GM18502 (cell line): ENCODE measurements at regions not wholly inside any gene's neighbourhood (a gene's known extent, or its start where the extent isn't known, plus 50 kb on each side); places are given as distances from the start of the nearest gene placed in this dataset.
"Not testable (repeated sequence)": the region's sequence is repeated elsewhere in the genome, so short reads cannot be mapped to it uniquely, and the experiment has no call there.

ENCODE experiments used
- ATAC-seq: cut with Tn5 transposase; IDR thresholded peaks from one replicate; pipeline ENCODE4 v1.9.1; 2021; ENCODE audit warnings: mild to moderate bottlenecking; ENCODE audit not compliant: unreplicated experiment, poor library complexity

DNA sequence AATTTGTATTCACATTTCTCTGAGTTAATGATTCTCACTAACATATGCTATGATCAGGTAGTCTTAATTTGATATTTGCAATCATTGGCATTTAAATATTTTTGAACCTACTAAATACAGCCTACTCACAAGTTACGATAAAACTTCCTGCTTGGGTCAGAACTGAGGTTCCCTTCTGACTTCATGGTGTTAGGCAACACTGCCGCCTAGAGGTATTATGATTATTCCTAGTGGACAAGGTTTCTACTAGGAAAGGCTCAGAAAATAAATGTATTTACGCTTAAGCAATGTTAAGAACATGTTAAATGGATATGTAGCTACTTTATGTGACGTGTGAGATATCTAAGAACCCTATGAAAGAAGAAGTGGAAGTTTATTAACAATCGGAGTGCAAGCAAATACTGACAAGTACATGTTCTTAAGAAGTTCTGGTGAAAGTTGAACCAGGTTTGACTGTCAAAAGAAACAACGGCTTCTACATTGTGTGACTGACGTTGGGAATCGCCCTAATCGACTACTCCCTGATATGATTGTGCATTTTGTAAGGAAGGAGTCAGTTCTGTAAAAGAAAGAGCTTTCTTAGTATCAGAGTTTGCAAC lies 1395.8 kb downstream of the SLITRK5 start:
- ATAC-seq: no peak

DNA sequence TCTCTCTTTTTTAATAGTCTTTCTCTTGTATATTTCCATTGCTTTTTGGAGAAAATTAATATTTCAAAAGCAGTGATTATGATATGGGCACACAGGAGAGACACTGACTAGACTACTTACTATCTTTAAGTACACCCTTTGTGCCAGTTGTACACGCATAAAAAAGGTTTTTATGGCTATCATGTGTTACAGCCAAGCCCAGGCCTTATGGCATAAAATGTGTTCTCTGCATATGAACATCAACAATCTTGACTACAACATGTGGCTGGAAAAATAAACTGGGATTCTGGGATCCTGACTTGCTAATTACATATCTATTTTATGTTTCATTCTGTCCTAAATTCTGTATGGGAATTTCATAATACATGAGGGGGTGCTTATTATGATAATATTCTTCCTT lies 1401.8 kb downstream of the SLITRK5 start:
- no peak for ATAC-seq

DNA sequence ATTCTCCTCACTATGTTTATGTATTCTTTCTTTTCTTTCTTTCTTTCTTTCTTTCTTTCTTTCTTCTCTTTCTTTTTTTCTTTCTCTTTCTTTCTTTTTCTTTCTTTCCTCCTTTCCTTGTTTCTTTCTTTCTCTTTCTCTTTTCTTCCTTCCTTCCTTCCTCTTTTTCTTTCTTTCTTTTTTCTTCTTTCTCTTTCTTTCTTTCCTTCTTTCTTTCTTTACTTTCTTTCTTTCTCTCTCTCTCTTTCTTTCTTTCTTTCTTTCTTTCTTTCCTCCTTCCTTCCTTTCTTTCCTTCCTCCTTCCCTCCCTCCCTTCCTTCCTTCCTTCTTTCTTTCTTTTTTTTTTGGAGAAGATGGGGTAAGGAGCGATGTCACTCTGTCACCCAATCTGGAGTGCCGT lies 1405.5 kb downstream of the SLITRK5 start:
- ATAC-seq: no peak

DNA sequence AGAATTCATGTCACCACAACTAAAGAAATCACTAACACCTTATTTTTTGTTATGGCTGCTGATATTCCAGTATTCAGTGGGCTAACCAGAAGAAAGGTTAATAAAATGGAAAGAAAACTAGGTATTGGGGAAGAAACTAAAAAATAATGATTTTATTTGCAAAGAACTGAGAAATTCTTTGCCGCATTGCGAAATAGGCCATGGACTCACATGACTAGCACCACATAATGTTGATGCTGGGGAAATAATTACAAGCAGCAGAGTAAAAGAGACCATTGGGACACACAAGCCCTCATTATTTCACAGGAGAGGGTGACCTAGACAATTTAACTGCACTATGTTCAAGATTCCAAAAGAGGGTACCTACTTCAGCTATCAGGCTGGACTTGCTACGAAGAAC lies 1411.5 kb downstream of the SLITRK5 start:
- no peak for ATAC-seq

DNA sequence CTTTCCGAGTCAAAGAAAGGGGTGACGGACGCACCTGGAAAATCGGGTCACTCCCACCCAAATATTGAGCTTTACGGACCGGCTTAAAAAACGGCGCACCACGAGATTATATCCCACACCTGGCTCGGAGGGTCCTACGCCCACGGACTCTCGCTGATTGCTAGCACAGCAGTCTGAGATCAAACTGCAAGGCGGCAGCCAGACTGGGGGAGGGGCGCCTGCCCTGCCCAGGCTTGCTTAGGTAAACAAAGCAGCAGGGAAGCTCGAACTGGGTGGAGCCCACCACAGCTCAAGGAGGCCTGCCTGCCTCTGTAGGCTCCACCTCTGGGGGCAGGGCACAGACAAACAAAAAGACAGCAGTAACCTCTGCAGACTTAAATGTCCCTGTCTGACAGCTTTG lies 1416.9 kb downstream of the SLITRK5 start:
- ATAC-seq: not testable (repeated sequence)

DNA sequence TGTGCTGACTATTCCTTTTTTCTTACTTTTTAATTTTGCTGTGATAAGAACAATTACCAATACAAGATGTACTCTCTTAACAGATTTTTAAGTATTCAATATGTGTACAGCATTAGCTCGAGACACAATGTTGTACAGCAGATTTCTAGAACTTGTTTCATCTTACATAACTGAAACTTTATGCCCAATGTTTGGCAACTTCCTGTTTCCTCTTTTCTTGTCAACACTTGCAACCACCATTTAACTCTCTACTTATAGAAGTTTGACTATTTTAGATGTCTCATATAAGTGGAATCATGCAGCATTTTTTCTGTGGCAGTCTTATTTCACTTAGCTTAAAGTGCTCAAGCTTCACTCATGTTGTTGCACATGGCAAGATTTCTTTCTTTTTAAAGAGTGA lies 1426.8 kb downstream of the SLITRK5 start:
- ATAC-seq: no peak

DNA sequence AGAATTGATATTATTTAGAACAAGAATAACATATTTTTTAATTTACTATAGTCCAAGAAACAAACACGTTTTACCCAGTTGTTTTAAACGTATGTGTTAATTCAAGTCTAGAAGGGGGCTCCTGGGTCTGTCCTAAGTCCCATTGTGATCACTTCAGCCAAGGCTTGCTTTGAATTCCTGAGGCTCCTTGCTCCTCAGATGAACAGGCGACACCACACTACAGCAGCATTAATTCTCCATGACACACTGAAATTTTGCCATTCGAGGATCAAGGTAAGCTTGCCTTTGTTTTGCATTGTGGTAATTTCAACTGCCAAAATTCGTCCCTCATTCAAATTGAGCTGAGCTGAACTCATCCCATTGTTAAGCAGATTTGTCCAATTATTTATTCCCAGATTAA lies 1442.6 kb downstream of the SLITRK5 start:
- ATAC-seq: no peak

DNA sequence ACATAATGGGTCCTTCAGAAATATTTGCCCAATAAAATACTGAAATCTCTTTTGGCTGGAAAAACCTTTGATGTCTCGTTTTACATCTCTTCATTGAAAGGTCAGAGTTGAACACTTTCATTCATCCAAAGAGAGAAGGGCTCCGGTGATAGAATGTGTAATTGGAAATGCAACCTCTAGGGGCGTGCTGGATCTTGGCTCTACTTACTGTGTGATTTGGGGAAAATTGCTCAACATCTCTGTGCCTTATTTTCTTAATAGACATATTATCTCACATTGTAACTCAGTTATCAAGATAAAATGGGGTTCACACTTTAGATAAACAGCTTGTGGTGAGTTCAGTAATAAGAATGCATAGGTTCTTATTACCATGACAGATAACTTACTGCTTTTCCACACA lies 1444.1 kb downstream of the SLITRK5 start:
- no peak for ATAC-seq

DNA sequence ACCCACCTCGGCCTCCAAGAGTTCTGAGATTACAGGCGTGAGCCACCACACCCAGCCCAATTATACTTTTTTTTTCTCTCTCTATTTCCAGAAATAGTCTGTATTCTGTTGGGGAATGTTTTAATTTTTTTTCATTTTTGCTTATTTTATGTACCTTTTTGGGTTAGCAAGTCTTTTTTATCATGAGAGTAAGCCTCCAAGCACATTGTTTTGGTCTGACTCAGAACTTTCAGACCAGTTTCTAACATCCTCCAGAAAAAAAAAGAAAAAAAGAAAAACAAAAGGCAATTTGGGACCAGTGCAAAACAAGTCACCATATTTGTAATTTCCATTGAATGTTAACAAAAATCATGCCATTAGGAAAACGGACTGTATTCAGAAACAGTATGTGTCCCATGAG lies 1465.5 kb downstream of the SLITRK5 start:
- no peak for ATAC-seq

DNA sequence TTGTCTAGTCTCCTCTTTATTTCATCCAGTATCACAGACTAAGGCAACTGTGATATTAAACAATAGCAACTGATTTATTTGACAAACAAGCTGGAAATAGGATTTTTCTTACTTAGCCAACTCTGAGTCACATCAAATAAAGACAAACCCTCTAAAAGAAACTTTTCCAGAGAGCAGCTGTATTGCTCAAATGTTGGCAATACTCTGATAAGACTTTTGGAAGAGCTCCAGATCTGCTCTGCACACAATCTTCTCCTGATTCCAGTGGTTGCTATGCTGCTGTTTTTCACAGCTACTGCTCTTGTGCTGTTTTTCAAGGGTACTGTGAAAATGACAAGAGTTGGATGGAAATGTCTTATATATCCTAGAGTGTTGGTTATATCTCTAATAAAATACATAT lies 1479.2 kb downstream of the SLITRK5 start:
- ATAC-seq: no peak

DNA sequence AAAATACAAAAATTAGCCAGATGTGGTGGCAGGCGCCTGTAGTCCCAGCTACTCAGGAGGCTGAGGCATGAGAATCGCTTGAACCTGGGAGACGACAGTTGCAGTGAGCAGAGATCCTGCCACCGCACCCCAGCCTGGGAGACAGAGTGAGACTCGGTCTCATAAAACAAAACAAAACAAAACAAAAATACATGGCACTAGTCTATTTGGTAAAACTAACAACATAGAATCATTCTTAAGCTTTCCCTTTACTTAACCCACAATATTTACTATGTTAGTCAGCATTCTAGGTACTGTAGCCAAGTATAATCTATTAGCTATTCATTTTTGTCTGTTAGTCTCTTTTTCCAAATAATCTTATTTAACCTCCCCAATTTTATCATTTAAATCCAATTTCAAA lies 1482.8 kb downstream of the SLITRK5 start:
- no peak for ATAC-seq

DNA sequence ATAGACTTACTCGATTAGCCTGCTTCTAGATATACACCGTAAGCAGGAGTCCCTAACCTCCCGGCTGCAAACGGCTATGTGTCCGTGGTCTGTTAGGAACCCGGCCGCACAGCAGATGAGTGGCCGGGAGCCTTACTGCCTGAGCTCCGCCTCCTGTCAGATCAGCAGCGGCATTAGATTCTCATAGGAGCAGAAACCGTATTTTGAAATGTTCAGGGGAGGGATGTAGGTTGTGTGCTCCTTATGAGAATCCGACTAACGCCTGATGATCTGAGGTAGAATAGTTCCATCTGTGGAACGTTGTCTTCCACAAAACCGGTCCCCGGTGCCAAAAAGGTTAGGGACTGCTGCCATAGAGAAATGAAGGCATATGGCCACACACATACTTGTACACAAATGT lies 1491.9 kb downstream of the SLITRK5 start:
- no peak for ATAC-seq

DNA sequence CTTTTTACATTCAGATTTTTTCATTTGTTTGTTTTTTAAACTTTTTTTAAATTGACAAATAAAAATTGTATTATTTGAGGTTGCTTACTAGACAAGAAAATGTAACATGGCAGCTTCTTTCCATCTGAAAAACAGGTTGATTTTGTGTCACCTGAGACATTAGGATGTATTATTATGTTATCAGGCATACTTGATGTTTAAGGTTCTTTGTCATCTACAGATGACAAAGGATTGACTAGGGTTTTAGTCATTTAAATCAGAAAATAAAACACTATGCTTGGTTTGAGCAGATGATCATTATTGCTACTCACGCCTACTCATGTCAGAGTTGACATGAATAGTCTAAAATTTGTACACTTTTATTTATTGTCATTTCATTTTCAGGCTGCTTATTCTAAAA lies 1494.5 kb downstream of the SLITRK5 start:
- ATAC-seq: no peak

DNA sequence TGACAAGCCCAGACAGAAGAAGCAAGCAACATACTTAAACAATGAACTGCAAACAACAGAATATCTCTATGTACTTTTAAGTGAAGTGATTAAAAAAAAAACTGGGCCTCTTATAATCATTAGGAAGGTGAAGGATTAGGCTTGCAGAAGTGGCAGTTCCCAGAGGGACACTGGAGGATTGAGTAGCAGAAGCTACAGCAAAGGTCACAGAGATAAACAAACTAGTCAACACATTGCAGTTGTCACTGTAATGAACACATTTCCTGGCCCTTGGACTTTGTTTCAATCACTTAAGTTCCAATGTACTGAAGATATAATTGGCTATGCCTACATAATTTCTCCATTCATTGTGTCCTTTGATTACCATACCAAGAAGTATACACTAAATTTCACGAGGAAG lies 1498.8 kb downstream of the SLITRK5 start:
- ATAC-seq: no peak

DNA sequence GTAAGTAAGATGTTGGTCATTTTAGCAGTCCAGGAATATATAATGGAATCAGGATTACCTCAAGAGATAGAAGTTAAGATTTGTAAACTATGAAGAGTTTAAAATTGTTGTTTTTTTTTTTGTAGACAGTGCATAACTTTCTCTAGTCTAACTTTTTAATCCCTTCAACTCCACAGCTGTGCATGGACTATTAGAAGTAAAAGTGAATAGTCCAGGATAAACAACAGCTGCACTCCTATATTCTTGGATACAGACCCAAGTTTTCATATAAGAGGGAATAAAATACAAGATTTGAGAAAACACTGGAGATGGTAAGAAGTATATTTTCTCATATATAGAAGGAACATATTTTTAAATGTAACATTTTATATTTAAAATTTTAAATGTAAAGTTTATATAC lies 1509.9 kb downstream of the SLITRK5 start:
- ATAC-seq: no peak

DNA sequence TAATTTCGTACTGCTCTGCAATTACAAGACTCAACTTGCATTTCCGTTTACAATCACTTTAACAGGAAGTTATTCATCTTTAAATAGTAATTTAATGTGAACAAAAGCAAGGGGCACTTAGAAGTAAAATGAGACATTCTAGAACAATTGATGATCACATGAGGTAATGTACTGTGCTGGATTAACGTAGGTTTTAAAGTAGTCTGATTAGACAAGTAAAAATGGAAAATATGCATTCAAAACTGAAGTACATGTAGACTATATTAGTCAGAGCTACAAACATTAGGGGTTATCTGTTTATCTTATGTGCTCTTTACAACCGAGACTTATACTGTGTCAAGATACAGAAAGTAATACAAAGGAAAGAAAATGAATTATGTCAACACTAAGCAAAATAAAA lies 1528.0 kb downstream of the SLITRK5 start:
- no peak for ATAC-seq

DNA sequence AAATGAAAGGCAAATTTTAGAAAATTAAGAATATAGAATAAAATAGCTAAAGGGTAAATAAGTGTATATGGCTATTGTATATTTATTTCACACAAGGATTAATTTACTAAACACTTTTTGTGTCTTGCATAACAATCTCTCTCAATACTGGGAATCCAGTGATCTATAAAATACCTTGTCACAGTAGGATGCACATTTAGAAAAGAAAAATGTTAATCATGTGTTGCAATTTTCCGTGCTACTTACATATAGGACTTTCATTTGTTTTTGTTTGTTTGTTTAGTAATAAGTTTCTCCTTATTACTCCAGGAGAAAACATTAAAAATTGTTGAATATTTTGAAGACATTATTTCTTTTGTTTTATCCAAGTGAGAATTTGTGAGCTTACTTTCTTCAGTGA lies 1533.3 kb downstream of the SLITRK5 start:
- no peak for ATAC-seq

DNA sequence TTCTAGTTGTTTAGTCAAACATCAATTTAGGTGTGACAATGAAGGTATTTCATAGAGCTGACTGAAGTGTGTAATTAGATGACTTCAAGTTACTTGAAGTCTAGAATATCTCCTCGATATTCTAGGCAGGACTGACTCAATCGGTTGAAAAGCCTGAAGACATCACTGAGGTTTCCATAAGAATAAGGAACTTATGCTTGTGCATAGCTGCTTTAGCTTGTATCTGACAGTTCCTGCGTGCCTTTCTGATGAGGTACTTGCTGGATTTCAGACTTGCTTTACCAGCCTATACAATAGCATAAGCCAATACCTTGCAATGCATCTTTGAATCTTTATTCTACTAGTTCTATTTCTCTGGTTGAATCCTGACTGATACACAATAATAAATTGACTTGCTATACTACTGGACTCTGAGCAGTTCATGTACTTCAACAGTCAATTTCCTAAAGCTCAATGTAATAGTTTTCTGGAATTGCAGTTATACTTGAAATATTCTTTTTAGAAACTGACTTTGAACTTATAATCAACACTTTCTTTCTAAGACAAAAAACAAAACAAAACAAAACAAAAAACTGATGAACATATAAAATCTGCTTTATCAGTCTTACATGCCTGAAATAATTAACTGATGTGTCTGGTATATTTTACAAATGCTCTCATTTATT lies 1534.8 kb downstream of the SLITRK5 start:
- no peak for ATAC-seq

DNA sequence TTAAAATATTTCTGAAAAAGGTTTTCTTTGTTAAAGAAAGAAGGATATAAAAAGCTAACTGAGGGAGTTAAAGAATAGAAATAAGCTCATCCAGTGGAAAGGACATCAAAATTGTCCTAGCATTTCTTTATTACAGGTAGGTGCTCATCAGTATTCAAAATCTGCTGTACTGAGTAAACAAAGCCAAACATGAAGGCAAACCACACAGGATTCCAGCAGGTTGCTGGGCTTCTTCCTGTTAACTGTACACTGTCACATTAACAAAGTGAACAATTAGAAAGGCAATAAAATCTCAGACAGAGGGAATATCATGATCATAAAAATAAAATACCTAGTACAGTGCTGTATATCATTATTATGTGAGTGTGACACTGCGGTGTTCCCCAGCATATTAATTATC lies 1541.0 kb downstream of the SLITRK5 start:
- no peak for ATAC-seq

DNA sequence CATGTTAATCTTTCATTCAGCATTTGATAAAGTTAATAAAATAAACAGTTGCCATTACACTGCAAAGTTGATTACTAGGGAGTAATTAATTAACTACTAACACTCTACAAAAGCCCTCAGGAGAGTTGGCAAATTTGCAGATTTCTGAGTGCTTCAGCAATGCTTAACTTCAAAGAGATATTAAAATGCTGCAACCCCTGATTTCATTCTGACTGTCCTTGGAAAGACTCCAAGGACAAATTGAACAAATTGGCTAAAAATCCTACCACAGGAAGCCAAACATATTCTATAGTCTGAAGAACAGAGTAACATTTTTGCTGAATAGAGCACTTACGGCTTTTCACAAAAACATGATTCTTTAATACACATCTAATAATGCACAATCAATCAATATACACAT lies 1543.0 kb downstream of the SLITRK5 start:
- no peak for ATAC-seq

DNA sequence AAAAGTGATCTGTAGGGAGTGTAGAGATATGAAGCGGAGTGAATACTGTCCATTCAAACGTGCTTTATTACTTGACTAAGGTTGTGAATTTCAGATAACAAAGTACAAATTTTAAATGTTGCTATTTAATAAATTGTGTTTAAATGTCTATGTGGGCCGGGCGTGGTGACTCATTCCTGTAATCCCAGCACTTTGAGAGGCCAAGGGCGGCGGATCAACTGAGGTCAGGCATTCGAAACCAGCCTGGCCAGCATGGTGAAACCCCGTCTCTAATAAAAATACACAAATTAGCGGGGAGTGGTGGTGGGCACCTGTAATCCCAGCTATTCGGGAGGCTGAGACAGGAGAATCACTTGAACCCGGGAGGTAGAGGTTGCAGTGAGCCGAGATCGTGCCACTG lies 1544.1 kb downstream of the SLITRK5 start:
- ATAC-seq: not testable (repeated sequence)

DNA sequence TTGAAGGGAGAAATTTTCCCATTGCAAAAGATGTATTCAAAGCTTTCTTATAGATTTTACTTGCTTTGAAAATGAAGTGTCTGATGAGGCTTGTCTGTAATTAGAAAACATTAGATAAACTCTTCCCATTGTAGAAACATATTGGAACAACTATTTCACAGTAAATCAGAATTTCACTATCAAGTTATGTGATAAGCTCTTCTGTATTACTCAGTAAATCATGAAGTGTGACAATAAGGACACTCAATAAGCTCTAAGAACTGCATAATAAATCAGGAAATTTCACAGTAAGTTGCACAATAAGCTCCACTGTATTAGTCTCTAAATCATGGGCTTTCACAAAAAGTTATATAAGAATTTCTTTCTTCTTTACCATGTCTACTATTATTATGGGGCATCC lies 1546.6 kb downstream of the SLITRK5 start:
- ATAC-seq: no peak
